ENCODE measurements at regions not wholly inside any gene's neighbourhood (a gene's known extent, or its start where the extent isn't known, plus 50 kb on each side); places are given as distances from the start of the nearest gene placed in this dataset.
"Not testable (repeated sequence)": the region's sequence is repeated elsewhere in the genome, so short reads cannot be mapped to it uniquely, and the experiment has no call there.

- Mint-ChIP-seq H3K27me3 (no peaks in the 10 kb centered on the region), H3K36me3 (no peaks in the 10 kb centered on the region), H3K27ac (no peak overlapping the region), H3K4me1 (no peaks in the 10 kb centered on the region), H3K4me3 (no peak overlapping the region), H3K9me3 (peaks cover 0 to 6% (median 0%) of the 10 kb centered on the region in 3 donors)
These were observed 122.2 kb downstream of the ZNF486 start for GRCh38 chr19:20289186-20289585.

- no peak overlapping the region for H3K4me3 Mint-ChIP-seq
- no peaks in the 10 kb centered on the region for H3K4me1 Mint-ChIP-seq
- H3K36me3 Mint-ChIP-seq: no peaks in the 10 kb centered on the region
- H3K27ac Mint-ChIP-seq: no peak overlapping the region
- H3K9me3 Mint-ChIP-seq: peaks cover 0 to 6% (median 0%) of the 10 kb centered on the region in 3 donors
- H3K27me3 Mint-ChIP-seq: no peaks in the 10 kb centered on the region
These were observed 120.1 kb downstream of the ZNF486 start for GRCh38 chr19:20287070-20287469.

GRCh38 chr19:20285876-20286275 is 118.9 kb downstream of the ZNF486 start:
- not testable (repeated sequence) for H3K36me3 Mint-ChIP-seq, H3K4me3 Mint-ChIP-seq, H3K27ac Mint-ChIP-seq, H3K4me1 Mint-ChIP-seq, H3K9me3 Mint-ChIP-seq, H3K27me3 Mint-ChIP-seq

- H3K9me3 Mint-ChIP-seq: peaks cover 0 to 4% (median 0%) of the 10 kb centered on the region in 3 donors
These were observed 112.5 kb downstream of the ZNF486 start for GRCh38 chr19:20279516-20279915.

GRCh38 chr19:20278342-20278741 is 111.3 kb downstream of the ZNF486 start:
- Mint-ChIP-seq H3K4me1 (peaks cover 4 to 29% (median 8%) of the 10 kb centered on the region in 3 donors), H3K9me3 (no peaks in the 10 kb centered on the region), H3K36me3 (peaks cover 1% of the 10 kb centered on the region), H3K27ac (peak overlapping the region in 1 of 3 donors; percentile 73), H3K27me3 (no peaks in the 10 kb centered on the region), H3K4me3 (no peak overlapping the region)

More at GRCh38 chr19:20279516-20279915, 112.5 kb downstream of the ZNF486 start:
- Mint-ChIP-seq H3K27ac (no peak overlapping the region), H3K4me3 (no peak overlapping the region), H3K27me3 (no peaks in the 10 kb centered on the region), H3K4me1 (peaks cover 2 to 21% (median 5%) of the 10 kb centered on the region in 3 donors), H3K36me3 (peaks cover 1% of the 10 kb centered on the region)

- not testable (repeated sequence) for H3K9me3 Mint-ChIP-seq, H3K27me3 Mint-ChIP-seq, H3K4me3 Mint-ChIP-seq, H3K36me3 Mint-ChIP-seq, H3K27ac Mint-ChIP-seq
- peaks cover 7 to 35% (median 12%) of the 10 kb centered on the region in 3 donors for H3K4me1 Mint-ChIP-seq
These were observed 109.7 kb downstream of the ZNF486 start for GRCh38 chr19:20276732-20277082.

- Mint-ChIP-seq H3K4me1 (peaks cover 7 to 40% (median 12%) of the 10 kb centered on the region in 3 donors), H3K27ac (no peak overlapping the region), H3K4me3 (no peak overlapping the region), H3K27me3 (peaks cover 2% of the 10 kb centered on the region), H3K9me3 (peaks cover 0 to 2% (median 0%) of the 10 kb centered on the region in 3 donors), H3K36me3 (peaks cover 1% of the 10 kb centered on the region)
These were observed 109.2 kb downstream of the ZNF486 start for GRCh38 chr19:20276011-20276731.

GRCh38 chr19:20273951-20274570 is 107.0 kb downstream of the ZNF486 start:
- peaks cover 7 to 41% (median 12%) of the 10 kb centered on the region in 3 donors for H3K4me1 Mint-ChIP-seq
- peaks cover 2% of the 10 kb centered on the region for H3K27me3 Mint-ChIP-seq
- H3K27ac Mint-ChIP-seq: peak overlapping the region in 2 of 3 donors; percentile 53 to 75
- H3K36me3 Mint-ChIP-seq: no peaks in the 10 kb centered on the region
- H3K9me3 Mint-ChIP-seq: peaks cover 0 to 2% (median 0%) of the 10 kb centered on the region in 3 donors
- H3K4me3 Mint-ChIP-seq: peak overlapping the region in 1 of 4 donors; percentile 39

- peaks cover 7 to 38% (median 12%) of the 10 kb centered on the region in 3 donors for H3K4me1 Mint-ChIP-seq
These were observed 106.4 kb downstream of the ZNF486 start for GRCh38 chr19:20273376-20273775.

GRCh38 chr19:20272627-20273010 is 105.6 kb downstream of the ZNF486 start:
- not testable (repeated sequence) for H3K9me3 Mint-ChIP-seq, H3K27ac Mint-ChIP-seq, H3K36me3 Mint-ChIP-seq, H3K27me3 Mint-ChIP-seq
- peak overlapping the region in 2 of 4 donors; percentile 22 to 57 for H3K4me3 Mint-ChIP-seq
- H3K4me1 Mint-ChIP-seq: peaks cover 7 to 30% (median 12%) of the 10 kb centered on the region in 3 donors

More at GRCh38 chr19:20273376-20273775, 106.4 kb downstream of the ZNF486 start:
- peaks cover 2% of the 10 kb centered on the region for H3K27me3 Mint-ChIP-seq
- no peaks in the 10 kb centered on the region for H3K36me3 Mint-ChIP-seq
- H3K9me3 Mint-ChIP-seq: peaks cover 0 to 2% (median 0%) of the 10 kb centered on the region in 3 donors
- peak overlapping the region in 2 of 4 donors; percentile 33 to 44 for H3K4me3 Mint-ChIP-seq
- no peak overlapping the region for H3K27ac Mint-ChIP-seq

GRCh38 chr19:20271927-20272626 is 105.1 kb downstream of the ZNF486 start:
- H3K9me3 Mint-ChIP-seq, H3K27me3 Mint-ChIP-seq, H3K36me3 Mint-ChIP-seq, H3K27ac Mint-ChIP-seq: not testable (repeated sequence)
- H3K4me3 Mint-ChIP-seq: peak overlapping the region; percentile 50 to 82 (median 55)
- H3K4me1 Mint-ChIP-seq: peaks cover 7 to 29% (median 12%) of the 10 kb centered on the region in 3 donors

GRCh38 chr19:20271215-20271926 is 104.4 kb downstream of the ZNF486 start:
- peaks cover 2% of the 10 kb centered on the region for H3K36me3 Mint-ChIP-seq
- peaks cover 0 to 2% (median 0%) of the 10 kb centered on the region in 3 donors for H3K9me3 Mint-ChIP-seq
- H3K4me1 Mint-ChIP-seq: peaks cover 7 to 29% (median 12%) of the 10 kb centered on the region in 3 donors
- no peak overlapping the region for H3K27ac Mint-ChIP-seq
- H3K4me3 Mint-ChIP-seq: peak overlapping the region; percentile 43 to 82 (median 52)
- peaks cover 2% of the 10 kb centered on the region for H3K27me3 Mint-ChIP-seq

GRCh38 chr19:20269461-20269860 is 102.4 kb downstream of the ZNF486 start:
- Mint-ChIP-seq H3K27ac (no peak overlapping the region), H3K4me3 (no peak overlapping the region), H3K36me3 (peaks cover 2% of the 10 kb centered on the region), H3K4me1 (peaks cover 5 to 20% (median 7%) of the 10 kb centered on the region in 3 donors), H3K9me3 (peaks cover 0 to 2% (median 0%) of the 10 kb centered on the region in 3 donors), H3K27me3 (peaks cover 2% of the 10 kb centered on the region)

GRCh38 chr19:20261513-20261912 is 94.5 kb downstream of the ZNF486 start:
- H3K9me3 Mint-ChIP-seq, H3K4me1 Mint-ChIP-seq, H3K4me3 Mint-ChIP-seq, H3K27ac Mint-ChIP-seq, H3K27me3 Mint-ChIP-seq, H3K36me3 Mint-ChIP-seq: not testable (repeated sequence)

GRCh38 chr19:20260738-20261137 is 93.7 kb downstream of the ZNF486 start:
- H3K27ac Mint-ChIP-seq, H3K4me1 Mint-ChIP-seq, H3K9me3 Mint-ChIP-seq, H3K27me3 Mint-ChIP-seq, H3K4me3 Mint-ChIP-seq, H3K36me3 Mint-ChIP-seq: not testable (repeated sequence)
